SK-N-MC (cell line): ENCODE measurements at regions not wholly inside any gene's neighbourhood (a gene's known extent, or its start where the extent isn't known, plus 50 kb on each side); places are given as distances from the start of the nearest gene placed in this dataset.

Source experiments
- DNase-seq: peaks from one replicate; pipeline ENCODE4 v3.0.0-alpha.2; 2011; ENCODE audit warnings: low read depth, low spot score
- H3K27ac ChIP-seq: fragments of 200-600 bp; sonication (generic); 2 replicates; pipeline ENCODE4 v1.5.1; 2016; ENCODE audit warnings: mixed run types
- H3K36me3 ChIP-seq: fragments of 200-600 bp; sonication (generic); 2 replicates; pipeline ENCODE4 v1.6.1; 2017; ENCODE audit warnings: antibody characterized with exemption, low read length, mixed read lengths; ENCODE audit not compliant: insufficient read depth
- H3K4me3 ChIP-seq: fragments of 200-600 bp; sonication (generic); 2 replicates; pipeline ENCODE4 v1.5.1; 2016
- H3K9ac ChIP-seq: fragments of 200-600 bp; sonication (generic); 2 replicates; pipeline ENCODE4 v1.8.0; 2017; ENCODE audit warnings: mixed run types, mixed read lengths; ENCODE audit not compliant: insufficient read length
- H3K9me3 ChIP-seq: fragments of 200-600 bp; sonication (generic); 2 replicates; pipeline ENCODE4 v1.6.1; 2017; ENCODE audit warnings: low read depth, mild to moderate bottlenecking, antibody characterized with exemption, low read length, moderate library complexity, mixed read lengths
- EZH2 ChIP-seq: fragments of 200-600 bp; sonication (generic); IDR thresholded peaks from one replicate; pipeline ENCODE4 v1.6.1; 2017; ENCODE audit warnings: antibody characterized with exemption
- FOXP2 ChIP-seq: optimal IDR thresholded peaks from 2 replicates; pipeline ENCODE3; 2011; ENCODE audit warnings: mild to moderate bottlenecking, moderate library complexity; ENCODE audit not compliant: insufficient read depth; ENCODE audit errors: extremely low read length, control extremely low read depth
- POLR2AphosphoS5 ChIP-seq: IDR thresholded peaks from 2 replicates; pipeline ENCODE4 v1.6.1; 2012; ENCODE audit warnings: mild to moderate bottlenecking, low read depth, low read length, borderline replicate concordance

DNA sequence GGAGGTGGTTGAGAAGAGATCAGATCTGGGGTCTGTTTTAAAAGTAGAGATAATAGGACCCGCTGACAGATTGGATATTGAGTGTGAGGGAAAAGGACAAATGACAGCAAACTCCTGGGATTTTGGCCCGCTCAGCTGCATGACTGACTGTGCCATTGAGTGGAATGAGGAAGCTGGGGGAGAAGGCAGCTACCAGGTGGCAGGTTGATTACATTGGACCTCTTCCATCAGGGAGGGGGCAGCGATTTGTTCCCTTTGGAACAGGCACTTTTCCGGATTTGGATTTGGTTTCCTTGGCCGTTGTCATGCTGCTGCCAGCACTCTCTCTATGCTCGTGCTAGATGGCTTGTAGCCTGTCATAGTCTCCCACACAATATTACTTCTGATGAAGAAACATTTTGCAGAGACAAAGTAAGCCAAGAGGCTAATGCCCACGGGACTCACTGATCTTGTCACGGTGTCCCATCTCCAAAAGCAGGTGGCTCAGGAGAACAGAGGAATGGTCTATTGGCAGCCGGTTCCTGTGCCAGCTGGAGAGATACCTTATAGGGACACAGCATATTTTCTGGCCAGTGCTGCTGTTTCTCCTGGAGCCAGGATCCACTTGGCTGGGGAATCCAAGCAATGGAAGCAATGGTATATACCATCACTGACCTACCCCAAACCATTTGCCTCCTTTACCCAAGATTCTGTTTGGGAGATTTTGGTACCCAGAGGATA lies 69.1 kb upstream of the WAC start:
- H3K9ac ChIP-seq: no peak overlapping the region
- no peak for TF ChIP-seq FOXP2
- TF ChIP-seq EZH2: no peak
- TF ChIP-seq POLR2AphosphoS5: no peak
- no peak overlapping the region for H3K27ac ChIP-seq
- H3K4me3 ChIP-seq: no peak overlapping the region
- no peaks in the 10 kb centered on the region for H3K9me3 ChIP-seq
- no peaks in the 10 kb centered on the region for H3K36me3 ChIP-seq
- no peak for DNase-seq

DNA sequence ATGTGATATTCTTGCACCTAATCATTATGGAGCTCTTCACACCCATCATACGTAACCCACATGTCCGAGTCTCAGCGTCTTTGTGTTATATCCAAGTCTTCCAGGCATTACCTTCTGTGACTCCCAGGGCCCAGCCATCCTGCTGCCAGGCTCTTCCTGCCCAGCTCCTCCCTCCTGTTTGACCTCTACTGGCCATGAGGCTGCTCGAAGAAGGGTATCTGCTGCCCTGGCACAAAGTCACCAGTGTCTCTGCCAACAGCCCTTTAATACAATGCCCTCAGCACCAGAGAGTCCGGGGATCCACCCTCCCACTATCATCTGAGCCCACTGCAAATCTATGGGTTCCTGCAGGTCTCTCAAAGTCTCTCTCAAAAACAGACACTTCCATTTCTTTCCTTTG lies 65.3 kb upstream of the WAC start:
- H3K4me3 ChIP-seq: no peak overlapping the region
- no peak for DNase-seq
- H3K9me3 ChIP-seq: no peaks in the 10 kb centered on the region
- H3K27ac ChIP-seq: no peak overlapping the region
- no peak for TF ChIP-seq POLR2AphosphoS5
- no peak for TF ChIP-seq FOXP2
- TF ChIP-seq EZH2: no peak
- no peak overlapping the region for H3K9ac ChIP-seq
- no peaks in the 10 kb centered on the region for H3K36me3 ChIP-seq

DNA sequence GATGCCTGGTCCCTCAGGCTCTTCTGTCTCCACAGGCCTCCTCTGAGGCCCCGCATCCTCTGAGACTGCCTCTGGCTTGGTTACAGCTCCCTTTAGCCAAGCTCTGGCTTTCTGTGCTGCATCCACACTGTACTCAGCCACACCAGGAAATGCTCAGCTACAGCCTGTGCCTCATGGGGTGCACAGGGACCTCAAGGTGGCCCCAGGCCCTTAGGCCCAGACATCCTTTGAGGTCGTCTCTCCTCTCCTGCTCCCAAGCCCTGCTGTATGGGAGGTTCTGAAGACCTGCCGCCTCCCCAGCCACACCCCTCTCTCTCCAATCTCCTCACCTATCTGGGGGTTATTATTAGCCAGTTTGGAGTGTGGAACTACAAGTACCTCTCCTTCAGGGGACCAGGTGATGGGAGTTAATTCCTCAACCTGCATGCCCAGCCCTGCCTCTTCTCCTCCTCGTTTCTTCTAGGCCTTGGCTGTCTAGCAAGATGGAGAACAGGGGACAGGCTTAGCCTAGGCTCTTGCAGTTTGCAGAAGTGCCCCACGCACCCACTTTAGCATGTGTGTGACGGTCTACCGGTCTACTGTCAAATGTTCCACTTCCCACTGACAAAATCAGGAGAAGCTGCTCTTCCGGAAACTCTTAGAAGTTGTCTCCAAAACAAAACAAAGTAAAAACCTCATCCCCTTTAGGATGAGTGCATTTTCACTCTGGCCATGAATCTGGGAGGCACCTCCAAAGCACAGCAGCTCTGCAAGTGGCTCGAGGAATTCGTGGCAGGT lies 64.0 kb upstream of the WAC start:
- no peak overlapping the region for H3K9ac ChIP-seq
- no peaks in the 10 kb centered on the region for H3K36me3 ChIP-seq
- H3K27ac ChIP-seq: no peak overlapping the region
- DNase-seq: no peak
- no peak overlapping the region for H3K4me3 ChIP-seq
- no peaks in the 10 kb centered on the region for H3K9me3 ChIP-seq
- no peak for TF ChIP-seq EZH2
- no peak for TF ChIP-seq FOXP2
- TF ChIP-seq POLR2AphosphoS5: no peak

DNA sequence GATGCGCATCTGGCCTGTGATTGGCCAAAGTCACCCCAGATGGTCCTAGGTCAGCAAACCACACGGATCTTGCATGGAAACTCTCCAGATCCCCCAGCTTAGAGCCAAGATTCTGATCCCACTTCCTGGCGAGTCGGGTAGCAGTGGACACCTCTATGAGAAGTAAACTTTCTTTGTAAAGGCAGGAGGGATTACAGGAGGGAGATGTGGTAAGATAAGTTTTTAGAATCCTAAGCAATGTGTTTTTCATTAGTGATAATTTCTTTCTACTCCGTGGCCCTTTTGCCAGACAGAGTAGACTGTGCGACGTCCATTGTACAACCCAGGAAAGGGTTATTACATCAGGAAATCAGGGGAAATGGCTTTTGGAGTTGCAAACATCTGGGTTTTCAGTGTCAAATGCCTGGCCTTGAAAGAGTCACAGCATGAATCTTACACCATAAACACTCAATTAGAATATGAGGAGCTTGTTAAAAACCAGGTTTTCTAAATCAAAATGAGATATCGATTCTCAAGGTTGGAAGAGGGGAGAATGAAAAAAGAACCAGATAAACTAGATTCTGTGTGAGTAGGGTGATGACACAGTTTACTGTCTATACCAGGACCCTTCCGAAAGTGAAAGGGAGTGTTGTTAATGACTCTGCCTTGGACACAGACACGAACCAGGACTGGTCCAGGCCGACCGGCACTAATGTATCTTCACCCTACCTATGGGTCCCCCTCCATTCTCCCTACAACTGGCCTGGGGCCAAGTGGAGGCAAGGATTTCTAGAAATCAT lies 61.9 kb upstream of the WAC start:
- Histone ChIP-seq H3K27ac (peak overlapping the region; percentile 89), H3K9me3 (no peaks in the 10 kb centered on the region), H3K4me3 (peak overlapping the region; percentile 60), H3K9ac (peak overlapping the region; percentile 37), H3K36me3 (no peaks in the 10 kb centered on the region)
- no peak for TF ChIP-seq POLR2AphosphoS5
- TF ChIP-seq EZH2: no peak
- no peak for TF ChIP-seq FOXP2
- peak; percentile 65 for DNase-seq

DNA sequence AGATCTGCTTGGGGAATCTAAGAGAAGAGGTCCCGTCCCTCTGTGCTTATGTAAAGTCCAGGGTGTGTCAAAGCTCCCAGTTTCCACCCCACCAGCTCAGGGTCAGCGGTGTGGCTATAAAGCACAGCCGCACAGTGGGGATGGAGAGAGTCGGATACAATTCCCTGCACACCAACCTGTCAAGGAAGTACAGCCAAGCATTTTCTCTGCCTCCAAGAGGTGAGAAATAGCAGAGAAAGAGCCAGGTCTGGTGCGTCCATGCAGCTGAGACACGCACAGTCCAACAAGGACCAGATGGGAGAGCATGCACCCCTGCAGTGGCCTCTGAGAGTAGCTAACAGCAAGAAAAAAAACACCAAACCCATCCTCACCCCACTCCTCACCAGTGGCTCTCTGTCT lies 61.3 kb upstream of the WAC start:
- Histone ChIP-seq H3K27ac (peak overlapping the region; percentile 89), H3K4me3 (peak overlapping the region; percentile 60), H3K9me3 (no peaks in the 10 kb centered on the region), H3K9ac (peak overlapping the region; percentile 37), H3K36me3 (no peaks in the 10 kb centered on the region)
- no peak for TF ChIP-seq FOXP2
- DNase-seq: no peak

DNA sequence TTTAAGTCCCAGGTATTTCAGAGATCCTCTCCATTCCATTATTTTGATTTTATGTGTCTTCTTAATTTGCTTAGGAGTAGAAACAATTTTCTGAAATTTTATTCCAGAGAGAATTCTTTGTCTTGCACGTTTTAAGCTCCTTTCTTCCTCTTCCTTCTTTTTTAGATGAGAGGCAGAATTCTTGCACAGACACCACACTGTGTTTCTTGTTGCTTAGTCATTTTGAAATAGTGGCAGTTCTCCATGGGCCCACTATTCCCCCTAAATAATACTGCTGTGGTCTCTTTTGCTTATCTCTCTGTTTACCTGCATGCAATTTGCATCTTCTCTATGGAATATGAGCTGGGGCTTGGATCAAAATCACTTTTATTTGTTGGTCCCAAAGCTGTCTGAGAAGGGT lies 54.3 kb upstream of the WAC start:
- no peak for DNase-seq

DNA sequence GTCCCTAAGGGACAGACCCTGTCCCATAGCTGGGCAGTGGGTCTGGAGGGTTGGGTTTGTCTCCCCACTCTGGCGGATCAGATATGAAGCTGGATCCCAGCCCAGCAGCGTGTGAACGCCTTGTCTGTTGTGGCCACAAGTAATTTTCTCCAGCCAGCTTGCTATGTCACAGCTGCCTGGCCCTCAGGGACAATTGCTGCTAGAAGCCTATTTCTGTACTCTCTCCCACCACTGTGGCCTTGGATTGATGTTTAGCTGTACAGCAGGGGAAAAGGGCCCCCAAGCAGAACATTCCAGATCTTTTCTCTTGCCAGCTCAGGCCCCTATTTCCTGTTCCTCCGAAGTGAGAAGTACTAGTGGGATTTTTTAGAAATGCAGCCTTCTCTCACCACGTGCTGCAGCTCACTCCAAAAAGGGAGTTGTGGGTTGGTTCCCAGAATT lies 53.5 kb upstream of the WAC start:
- no peak for DNase-seq
- Histone ChIP-seq H3K27ac (no peak overlapping the region), H3K36me3 (no peaks in the 10 kb centered on the region), H3K4me3 (no peak overlapping the region), H3K9me3 (no peaks in the 10 kb centered on the region), H3K9ac (no peak overlapping the region)
- no peak for TF ChIP-seq EZH2
- TF ChIP-seq POLR2AphosphoS5: no peak
- no peak for TF ChIP-seq FOXP2

More for the DNA sequence above, 54.3 kb upstream of the WAC start:
- Histone ChIP-seq H3K9me3 (no peaks in the 10 kb centered on the region), H3K36me3 (no peaks in the 10 kb centered on the region), H3K9ac (no peak overlapping the region), H3K4me3 (no peak overlapping the region), H3K27ac (no peak overlapping the region)
- TF ChIP-seq FOXP2 (no peak), EZH2 (no peak), POLR2AphosphoS5 (no peak)
